ENCODE measurements at regions not wholly inside any gene's neighbourhood (a gene's known extent, or its start where the extent isn't known, plus 50 kb on each side); places are given as distances from the start of the nearest gene placed in this dataset.

DNA sequence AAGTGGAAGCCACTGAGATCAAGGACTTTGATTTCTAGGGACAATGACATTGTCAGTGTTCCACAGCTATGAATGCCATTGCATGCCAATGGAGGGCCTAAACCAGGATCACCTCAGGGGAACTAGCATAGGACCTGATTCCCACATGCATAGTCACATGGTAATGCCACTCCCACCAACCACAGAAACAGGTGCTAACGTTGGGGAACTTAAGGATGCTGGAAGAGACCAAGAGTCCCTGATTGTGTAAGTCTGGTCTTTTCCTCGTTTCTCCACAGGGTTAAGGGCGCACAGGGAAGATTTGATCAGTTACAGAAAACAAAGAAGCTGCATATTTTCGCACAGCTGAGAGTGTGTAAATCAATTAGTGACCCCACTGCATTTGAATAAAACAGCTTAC, 59.4 kb upstream of the CD44 start:
- no peaks in the 10 kb centered on the region for H3K27me3 ChIP-seq (ENCODE audit: control insufficient read depth, insufficient read depth, low read length)

GRCh38 chr11:35082321-35083180, 56.4 kb upstream of the CD44 start:
- CTCF ChIA-PET: interaction anchor here (0.6 to 1.3 kb wide), 5 partner anchors 18 to 155 kb away, joined by 3 to 4 read pairs (median 3); no protein-coding TSS in a partner anchor
- Histone ChIP-seq H3K27me3 (ENCODE audit: control insufficient read depth, insufficient read depth, low read length) (no peaks in the 10 kb centered on the region), H3K4me3 (ENCODE audit: low read depth, low read length) (no peak overlapping the region), H3K36me3 (ENCODE audit: control insufficient read depth, insufficient read depth, low read length) (no peaks in the 10 kb centered on the region)
- DNase-seq (ENCODE audit: low read depth): peak; percentile 64
- 0 out of 2 replicates have a peak, but pooled peaks have one; percentile 14 for TF ChIP-seq CTCF (IDR thresholded peaks at IDR 0.05; ENCODE audit: insufficient read depth, low read depth, low read length)
- POLR2A ChIA-PET: interaction anchor here (0.5 to 1.0 kb wide), 2 partner anchors 66 to 68 kb away, joined by 3 read pairs; no protein-coding TSS in a partner anchor

More for the DNA sequence above, 59.4 kb upstream of the CD44 start:
- Histone ChIP-seq H3K4me3 (ENCODE audit: low read depth, low read length) (no peak overlapping the region), H3K36me3 (ENCODE audit: control insufficient read depth, insufficient read depth, low read length) (no peaks in the 10 kb centered on the region)
- ChIA-PET POLR2A (no interaction called here), CTCF (interaction anchor here (1.1 kb wide), 1 partner anchor 36 kb away, joined by 3 read pairs; no protein-coding TSS in a partner anchor)
- TF ChIP-seq CTCF (IDR thresholded peaks at IDR 0.05; ENCODE audit: insufficient read depth, low read depth, low read length): no peak
- DNase-seq (ENCODE audit: low read depth): no peak

DNA sequence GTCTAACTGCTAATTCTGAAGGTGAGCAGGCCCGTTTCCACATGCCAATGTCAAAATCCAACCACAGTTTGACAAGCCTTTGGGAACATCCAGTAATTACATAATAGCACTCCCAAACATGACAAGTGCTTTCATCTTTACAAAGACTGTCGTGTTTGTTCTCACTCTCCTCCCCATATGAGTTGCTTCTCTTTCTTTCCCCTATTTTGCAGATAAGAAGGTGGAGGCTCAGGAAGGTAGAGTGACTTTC, 55.9 kb upstream of the CD44 start:
- DNase-seq (ENCODE audit: low read depth): no peak
- CTCF ChIA-PET: interaction anchor here (1.3 kb wide), 1 partner anchor 156 kb away, joined by 3 read pairs; no protein-coding TSS in a partner anchor
- H3K36me3 ChIP-seq (ENCODE audit: control insufficient read depth, insufficient read depth, low read length): no peaks in the 10 kb centered on the region
- POLR2A ChIA-PET: no interaction called here
- no peaks in the 10 kb centered on the region for H3K27me3 ChIP-seq (ENCODE audit: control insufficient read depth, insufficient read depth, low read length)
- no peak for TF ChIP-seq CTCF (IDR thresholded peaks at IDR 0.05; ENCODE audit: insufficient read depth, low read depth, low read length)
- no peak overlapping the region for H3K4me3 ChIP-seq (ENCODE audit: low read depth, low read length)

- H3K36me3 ChIP-seq (ENCODE audit: control insufficient read depth, insufficient read depth, low read length): no peaks in the 10 kb centered on the region
- peak; percentile 100 for DNase-seq (ENCODE audit: low read depth)
- ChIA-PET POLR2A (no interaction called here), CTCF (no interaction called here)
- H3K27me3 ChIP-seq (ENCODE audit: control insufficient read depth, insufficient read depth, low read length): no peaks in the 10 kb centered on the region
- no peak for TF ChIP-seq CTCF (IDR thresholded peaks at IDR 0.05; ENCODE audit: insufficient read depth, low read depth, low read length)
- H3K4me3 ChIP-seq (ENCODE audit: low read depth, low read length): no peak overlapping the region
Observed at GRCh38 chr11:35083431-35084238, 55.3 kb upstream of the CD44 start.

- no peak overlapping the region for H3K4me3 ChIP-seq (ENCODE audit: low read depth, low read length)
- TF ChIP-seq CTCF (IDR thresholded peaks at IDR 0.05; ENCODE audit: insufficient read depth, low read depth, low read length): no peak
- H3K27me3 ChIP-seq (ENCODE audit: control insufficient read depth, insufficient read depth, low read length): no peaks in the 10 kb centered on the region
- H3K36me3 ChIP-seq (ENCODE audit: control insufficient read depth, insufficient read depth, low read length): no peaks in the 10 kb centered on the region
- POLR2A ChIA-PET: no interaction called here
- CTCF ChIA-PET: interaction anchor here (1.2 to 1.7 kb wide), 2 partner anchors 13 to 21 kb away, joined by 3 read pairs; no protein-coding TSS in a partner anchor
- DNase-seq (ENCODE audit: low read depth): no peak
Observed at GRCh38 chr11:35084817-35085440, 54.0 kb upstream of the CD44 start.
